ENCODE measurements at regions not wholly inside any gene's neighbourhood (a gene's known extent, or its start where the extent isn't known, plus 50 kb on each side); places are given as distances from the start of the nearest gene placed in this dataset.
A peak's percentile ranks its signal among the peaks of the same experiment; 100 is the strongest.

- DNase-seq (ENCODE audit: low read depth), result no peak
- H3K4me3 ChIP-seq (ENCODE audit: low read length), result no peak overlapping the region
- TF ChIP-seq, protein P1, sequence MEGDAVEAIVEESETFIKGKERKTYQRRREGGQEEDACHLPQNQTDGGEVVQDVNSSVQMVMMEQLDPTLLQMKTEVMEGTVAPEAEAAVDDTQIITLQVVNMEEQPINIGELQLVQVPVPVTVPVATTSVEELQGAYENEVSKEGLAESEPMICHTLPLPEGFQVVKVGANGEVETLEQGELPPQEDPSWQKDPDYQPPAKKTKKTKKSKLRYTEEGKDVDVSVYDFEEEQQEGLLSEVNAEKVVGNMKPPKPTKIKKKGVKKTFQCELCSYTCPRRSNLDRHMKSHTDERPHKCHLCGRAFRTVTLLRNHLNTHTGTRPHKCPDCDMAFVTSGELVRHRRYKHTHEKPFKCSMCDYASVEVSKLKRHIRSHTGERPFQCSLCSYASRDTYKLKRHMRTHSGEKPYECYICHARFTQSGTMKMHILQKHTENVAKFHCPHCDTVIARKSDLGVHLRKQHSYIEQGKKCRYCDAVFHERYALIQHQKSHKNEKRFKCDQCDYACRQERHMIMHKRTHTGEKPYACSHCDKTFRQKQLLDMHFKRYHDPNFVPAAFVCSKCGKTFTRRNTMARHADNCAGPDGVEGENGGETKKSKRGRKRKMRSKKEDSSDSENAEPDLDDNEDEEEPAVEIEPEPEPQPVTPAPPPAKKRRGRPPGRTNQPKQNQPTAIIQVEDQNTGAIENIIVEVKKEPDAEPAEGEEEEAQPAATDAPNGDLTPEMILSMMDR (conservative IDR thresholded peaks at IDR 0.05; ENCODE audit: low read length), result no peak
Measured at GRCh38 chr2:64803776-64804175, 150.1 kb upstream of the SERTAD2 start.

DNA sequence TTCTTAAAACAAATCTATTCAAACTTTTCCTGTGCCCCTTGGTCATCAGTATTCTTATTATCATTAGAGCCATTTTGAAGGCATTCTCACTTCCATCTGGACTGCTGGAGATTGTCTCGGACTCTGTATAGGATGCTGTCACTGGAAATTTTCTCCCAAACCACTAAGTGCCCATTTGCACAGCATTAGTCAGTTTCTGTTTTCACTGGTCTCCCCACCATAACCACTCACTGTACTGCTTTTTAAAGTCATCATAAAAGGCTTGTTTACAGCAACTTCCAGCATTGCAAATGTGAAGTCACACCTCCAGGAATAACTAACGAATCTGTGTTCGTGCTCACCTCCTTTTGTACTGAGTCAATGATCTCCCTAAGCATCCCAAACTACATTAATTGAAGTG is 150.9 kb upstream of the SERTAD2 start:
- H3K4me3 ChIP-seq (ENCODE audit: low read length), result no peak overlapping the region
- no peak for DNase-seq (ENCODE audit: low read depth)
- TF ChIP-seq, protein P1 (conservative IDR thresholded peaks at IDR 0.05; ENCODE audit: low read length), result no peak

DNA sequence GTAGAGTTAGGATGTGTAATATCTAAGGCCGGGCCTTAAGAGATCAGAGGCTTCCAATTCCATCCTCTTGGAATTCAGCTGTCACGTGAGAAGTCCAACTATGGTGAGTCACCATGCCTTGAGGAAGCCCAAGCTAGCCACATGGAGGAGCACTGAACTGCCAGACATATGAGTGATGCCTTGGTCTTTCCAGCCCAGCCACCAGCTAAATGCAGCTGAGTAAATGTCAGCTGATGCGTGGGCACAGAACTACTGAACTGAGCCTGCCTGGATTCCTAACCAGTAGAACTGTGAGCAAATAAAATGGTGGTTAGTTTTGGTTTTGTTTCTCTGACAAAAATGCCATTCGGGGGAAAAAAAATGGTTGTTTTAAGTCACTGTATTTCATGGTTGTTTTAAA is 153.7 kb upstream of the SERTAD2 start:
- TF ChIP-seq, protein P1 (conservative IDR thresholded peaks at IDR 0.05; ENCODE audit: low read length), result peak; percentile 34; the same call in 1 of the 2 replicates
- peak; percentile 99 for DNase-seq (ENCODE audit: low read depth)
- no peak overlapping the region for H3K4me3 ChIP-seq (ENCODE audit: low read length)

- DNase-seq (ENCODE audit: low read depth), result no peak
- TF ChIP-seq, protein P1 (conservative IDR thresholded peaks at IDR 0.05; ENCODE audit: low read length), result no peak
- H3K4me3 ChIP-seq (ENCODE audit: low read length), result no peak overlapping the region
Measured at GRCh38 chr2:64808092-64808491, 154.4 kb upstream of the SERTAD2 start.

DNA sequence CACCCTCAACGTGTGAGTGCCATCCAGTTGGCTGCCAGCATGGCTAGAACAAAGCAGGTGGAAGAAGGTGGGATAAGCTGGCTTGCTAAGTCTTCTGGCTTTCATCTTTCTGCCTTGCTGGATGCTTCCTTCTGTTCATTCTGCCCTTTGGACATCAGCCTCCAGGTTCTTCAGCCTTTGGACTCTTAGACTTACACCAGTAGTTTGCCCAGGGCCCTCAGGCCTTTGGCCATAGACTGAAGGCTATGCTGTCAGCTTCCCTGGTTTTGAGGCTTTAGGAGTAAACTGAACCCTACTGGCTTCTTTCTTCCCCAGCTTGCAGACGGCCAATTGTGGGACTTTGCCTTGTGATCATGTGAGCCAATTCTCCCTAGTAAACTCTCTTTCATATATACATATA is 155.0 kb upstream of the SERTAD2 start:
- H3K4me3 ChIP-seq (ENCODE audit: low read length), result no peak overlapping the region
- TF ChIP-seq, protein P1 (conservative IDR thresholded peaks at IDR 0.05; ENCODE audit: low read length), result no peak
- no peak for DNase-seq (ENCODE audit: low read depth)

- TF ChIP-seq, protein P1 (conservative IDR thresholded peaks at IDR 0.05; ENCODE audit: low read length), result no peak
- no peak for DNase-seq (ENCODE audit: low read depth)
- H3K4me3 ChIP-seq (ENCODE audit: low read length), result no peak overlapping the region
Measured at GRCh38 chr2:64809216-64809615, 155.5 kb upstream of the SERTAD2 start.

DNA sequence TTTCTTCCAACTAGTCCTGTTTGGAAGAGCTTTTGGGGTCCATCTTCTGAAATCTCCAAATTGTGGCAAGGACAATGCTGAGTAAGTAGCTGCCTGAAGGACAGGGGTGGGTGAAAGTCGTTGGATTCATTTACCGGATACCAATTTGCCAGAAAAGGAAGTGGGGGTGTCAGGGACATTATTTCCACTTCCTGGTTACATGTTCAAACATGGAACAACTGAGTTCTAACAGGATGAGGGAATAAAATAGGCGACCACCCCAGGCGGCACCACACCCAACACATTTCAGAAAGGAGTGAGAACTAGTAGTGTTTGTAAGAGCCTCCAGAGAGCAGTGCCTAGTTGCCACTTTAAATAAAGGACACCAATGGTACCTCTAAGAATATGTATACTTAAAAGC is 158.6 kb upstream of the SERTAD2 start:
- H3K4me3 ChIP-seq (ENCODE audit: low read length), result no peak overlapping the region
- DNase-seq (ENCODE audit: low read depth), result no peak
- TF ChIP-seq, protein P1 (conservative IDR thresholded peaks at IDR 0.05; ENCODE audit: low read length), result no peak

Measured in AG10803 (cell line).